ENCODE measurements at regions not wholly inside any gene's neighbourhood (a gene's known extent, or its start where the extent isn't known, plus 50 kb on each side); places are given as distances from the start of the nearest gene placed in this dataset.

GRCh38 chr6:95723638-95724037 is 146.3 kb downstream of the MANEA start:
- TF ChIP-seq CTCF (IDR thresholded peaks at IDR 0.05; ENCODE audit: insufficient read depth, low read depth, low read length): no peak
- TF ChIP-seq EZH2 (IDR thresholded peaks at IDR 0.05; ENCODE audit: insufficient read depth, low read length): no peak

All from astrocyte (in vitro differentiated cells and primary cell).